ENCODE measurements at regions not wholly inside any gene's neighbourhood (a gene's known extent, or its start where the extent isn't known, plus 50 kb on each side); places are given as distances from the start of the nearest gene placed in this dataset.
A peak's percentile ranks its signal among the peaks of the same experiment; 100 is the strongest.
"Not testable (repeated sequence)": the region's sequence is repeated elsewhere in the genome, so short reads cannot be mapped to it uniquely, and the experiment has no call there.

GRCh38 chr4:97097036-97097435 is 1046.2 kb downstream of the STPG2 start:
- DNase-seq, result not testable (repeated sequence)

- not testable (repeated sequence) for DNase-seq
Observed at GRCh38 chr4:97101171-97101570, 1042.1 kb downstream of the STPG2 start.

DNA sequence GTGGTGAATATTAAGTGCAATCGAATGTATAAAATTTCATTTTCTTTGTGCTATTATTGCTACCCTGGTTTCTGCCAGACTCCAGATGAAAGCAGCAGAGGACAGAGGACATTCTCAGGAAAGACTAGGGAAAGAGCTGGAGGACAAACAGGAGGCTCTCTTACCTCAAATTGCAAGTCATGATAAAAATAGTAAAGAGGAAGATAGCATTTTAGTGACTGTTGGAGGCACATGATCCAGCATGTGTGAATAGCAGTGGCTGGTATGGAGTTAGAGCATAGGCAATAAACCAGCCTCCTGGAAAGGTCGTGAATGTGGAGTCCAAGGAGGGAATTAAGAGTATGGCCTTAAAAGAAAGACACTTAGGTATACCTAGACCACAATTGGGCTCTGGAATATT is 1040.0 kb downstream of the STPG2 start:
- no peak for DNase-seq

DNA sequence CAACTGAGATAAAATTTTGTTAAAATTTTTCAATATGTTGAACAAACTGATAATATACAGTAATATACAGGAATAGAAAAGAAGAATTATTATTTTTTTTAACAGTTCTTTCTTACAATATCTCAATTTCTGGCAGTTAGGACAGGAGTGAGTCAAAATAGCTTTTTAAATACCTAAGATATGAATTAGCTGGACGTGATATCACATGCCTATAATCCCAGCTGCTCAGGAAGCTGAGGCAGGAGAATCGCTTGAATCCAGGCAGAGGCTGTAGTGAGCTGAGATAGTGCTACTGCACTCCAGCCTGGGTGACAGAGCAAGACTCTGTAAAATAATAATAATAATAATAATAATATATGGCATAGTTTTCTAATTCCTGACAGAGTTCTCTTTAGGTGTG is 1039.3 kb downstream of the STPG2 start:
- DNase-seq, result no peak

DNA sequence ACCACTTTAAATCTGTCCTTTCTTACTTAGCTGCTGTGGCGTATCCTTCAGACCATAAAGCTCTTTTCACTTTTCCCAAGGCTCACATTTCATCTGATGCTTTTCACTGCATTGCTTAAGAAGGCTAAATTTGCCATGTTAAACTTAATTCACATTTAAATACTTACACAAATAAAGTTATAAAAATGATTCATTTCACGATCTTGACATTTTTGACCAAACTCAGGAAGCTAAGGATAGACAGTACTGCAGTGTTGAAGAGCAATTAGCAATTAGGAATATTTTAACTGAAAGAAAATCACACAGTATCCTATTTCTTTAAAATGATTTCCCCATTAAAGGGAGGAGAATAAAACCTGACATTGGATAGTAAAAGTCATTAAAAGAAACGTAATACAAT is 1038.6 kb downstream of the STPG2 start:
- DNase-seq, result no peak

DNA sequence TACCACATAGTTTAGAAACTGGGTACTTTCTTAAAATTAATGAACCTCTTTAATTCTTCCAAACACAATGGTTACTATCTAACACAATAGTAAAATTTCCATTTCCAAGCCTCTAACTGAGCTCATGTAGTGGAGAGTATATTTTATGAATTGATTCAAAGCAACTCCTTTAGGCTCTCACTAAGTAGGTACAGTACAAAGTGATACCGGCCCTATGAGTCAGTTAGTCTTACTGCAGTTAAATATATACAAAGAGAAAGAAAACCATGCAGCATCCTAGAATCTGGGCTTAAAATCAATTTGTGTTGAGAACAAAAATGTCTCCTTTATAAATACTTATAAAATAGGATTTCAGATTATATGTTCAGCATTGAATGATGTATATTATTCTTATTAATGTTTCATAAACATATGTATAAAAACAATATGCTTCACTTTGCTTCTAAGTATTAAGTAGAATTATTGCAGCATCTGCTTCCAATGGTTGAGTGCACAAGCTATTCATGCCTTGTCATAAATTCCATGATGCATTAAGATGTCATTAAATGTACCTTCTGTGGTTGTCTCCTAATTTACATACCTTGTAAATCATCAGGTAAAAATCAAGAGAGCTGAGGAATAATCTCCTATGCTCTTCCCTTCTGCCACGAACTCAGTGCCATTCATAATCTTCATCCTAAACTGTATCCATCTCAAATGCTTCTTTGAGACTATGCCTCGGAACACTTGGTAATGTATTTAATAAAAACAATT is 1037.8 kb downstream of the STPG2 start:
- DNase-seq, result no peak

GRCh38 chr4:97106161-97106560 is 1037.1 kb downstream of the STPG2 start:
- DNase-seq, result no peak

- DNase-seq, result no peak
Observed at GRCh38 chr4:97110506-97110905, 1032.8 kb downstream of the STPG2 start.

- no peak for DNase-seq
Observed at GRCh38 chr4:97116511-97116910, 1026.8 kb downstream of the STPG2 start.

- DNase-seq, result no peak
Observed at GRCh38 chr4:97121493-97121892, 1021.8 kb downstream of the STPG2 start.

DNA sequence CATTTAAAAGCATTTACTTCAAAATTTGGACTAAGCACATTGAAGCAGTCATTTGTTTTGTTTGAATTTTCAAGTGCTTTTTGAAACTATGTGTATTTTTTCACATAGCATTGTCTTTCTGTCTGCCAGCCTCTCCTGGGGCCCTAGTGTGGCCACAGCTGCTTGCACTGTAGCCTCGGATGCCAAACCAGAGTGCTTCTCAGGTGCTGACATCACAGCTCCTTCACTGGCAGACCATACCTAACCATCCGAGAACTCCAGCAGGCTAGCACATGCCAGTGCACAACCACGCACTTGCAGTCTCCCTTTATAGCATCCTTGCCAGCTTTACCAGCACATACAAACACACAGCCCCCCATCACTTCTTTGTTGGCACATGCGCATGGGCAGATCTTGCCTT is 1019.7 kb downstream of the STPG2 start:
- DNase-seq, result no peak

DNA sequence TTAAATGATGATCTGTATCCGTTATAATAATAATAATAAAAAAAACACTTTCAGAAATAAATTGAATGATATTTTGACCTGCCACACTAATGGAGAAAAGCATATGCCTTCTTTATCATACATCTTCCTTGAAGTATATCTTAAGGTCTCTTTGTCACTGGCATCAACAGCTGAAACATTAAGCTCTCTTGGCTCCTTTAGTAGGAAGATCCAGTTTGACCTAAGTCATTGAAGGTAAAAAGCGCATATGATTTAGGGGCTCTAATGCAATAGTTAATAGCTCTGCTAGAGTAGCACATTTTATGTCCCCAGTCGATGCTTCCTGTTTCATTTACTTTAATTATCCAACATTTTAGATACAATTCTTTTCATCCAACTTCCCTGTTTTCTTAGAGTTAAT is 1010.8 kb downstream of the STPG2 start:
- no peak for DNase-seq

DNA sequence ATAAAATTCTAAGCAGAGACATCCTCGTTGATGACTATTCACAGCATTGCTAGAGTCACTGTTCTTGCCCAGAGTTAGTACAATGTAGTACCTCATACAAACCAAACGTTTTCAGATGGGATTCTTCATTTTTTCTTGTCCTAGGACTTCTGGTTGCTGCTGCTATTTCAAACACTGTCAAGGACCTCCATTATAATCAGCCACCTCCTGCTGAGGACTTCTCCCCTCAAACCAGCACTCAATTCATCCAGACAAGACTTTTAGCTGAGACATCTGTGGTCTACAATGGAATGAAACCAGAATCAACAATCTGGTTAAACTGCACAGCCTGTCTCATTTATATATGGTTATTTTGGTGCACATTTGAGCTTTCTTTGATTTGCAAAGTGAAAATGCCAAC is 1008.8 kb downstream of the STPG2 start:
- no peak for DNase-seq

GRCh38 chr4:97139791-97140190 is 1003.5 kb downstream of the STPG2 start:
- DNase-seq, result no peak

GRCh38 chr4:97140545-97140944 is 1002.7 kb downstream of the STPG2 start:
- DNase-seq, result no peak

- not testable (repeated sequence) for DNase-seq
Observed at GRCh38 chr4:97141332-97141731, 1001.9 kb downstream of the STPG2 start.

- DNase-seq, result no peak
Observed at GRCh38 chr4:97142410-97142809, 1000.9 kb downstream of the STPG2 start.

DNA sequence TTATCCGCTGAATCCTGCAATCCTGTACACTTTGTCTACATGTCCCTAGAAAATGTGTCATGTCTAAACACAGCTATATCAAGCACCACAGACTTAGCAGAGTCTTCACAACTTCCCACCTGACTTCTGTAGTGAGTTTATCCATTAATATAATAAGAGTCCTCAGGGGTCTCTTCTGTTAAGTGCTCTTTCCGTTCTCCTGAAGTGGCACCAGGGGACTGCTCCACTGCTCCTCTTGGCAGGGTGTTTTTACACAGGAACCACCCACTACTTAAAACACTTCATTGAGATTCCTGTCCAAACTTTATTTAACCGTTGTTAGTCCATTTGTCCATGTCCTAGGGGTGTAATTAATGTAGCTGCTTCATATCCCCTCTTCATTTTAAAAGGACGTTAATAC is 1000.4 kb downstream of the STPG2 start:
- DNase-seq, result peak in 1 of 2 donors; percentile 4

DNA sequence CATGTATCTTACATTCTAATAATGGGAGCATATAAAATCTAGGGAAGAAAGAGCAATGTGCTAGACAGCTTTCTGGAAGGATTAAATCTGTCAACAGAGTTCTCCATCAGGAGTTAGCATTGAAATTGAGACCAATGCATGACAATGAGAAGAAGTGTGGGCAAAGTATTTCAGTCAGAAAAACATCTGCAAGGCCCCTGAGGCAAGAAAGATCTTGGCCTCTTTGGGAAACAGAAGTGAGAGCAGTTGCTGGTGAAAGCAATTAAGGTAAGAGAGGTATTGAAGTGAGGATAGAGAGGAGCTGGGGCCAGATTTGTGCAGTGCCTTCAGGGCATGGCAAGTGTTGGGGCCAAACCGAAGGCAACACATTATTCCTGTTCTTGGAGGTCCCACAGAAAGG is 999.1 kb downstream of the STPG2 start:
- no peak for DNase-seq

DNA sequence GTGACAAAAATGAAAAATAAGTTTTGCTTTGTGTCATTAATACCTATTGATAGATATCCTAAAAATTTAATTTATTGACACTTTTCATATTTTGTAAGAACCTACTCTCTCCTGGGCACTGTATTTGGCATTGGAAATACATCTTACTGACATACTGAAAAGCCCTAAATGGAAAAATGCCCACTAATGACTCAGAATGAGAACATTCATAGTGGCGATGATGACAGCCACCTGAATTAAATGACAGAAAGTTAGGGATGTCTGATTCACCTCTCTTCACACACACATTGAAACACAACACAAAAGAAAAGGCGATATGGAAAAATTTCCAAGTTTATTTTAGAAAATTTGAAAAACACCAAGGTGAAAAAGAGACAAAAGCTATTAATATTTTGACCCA is 992.3 kb downstream of the STPG2 start:
- DNase-seq, result no peak

GRCh38 chr4:97152149-97152548 is 991.1 kb downstream of the STPG2 start:
- DNase-seq, result no peak

DNA sequence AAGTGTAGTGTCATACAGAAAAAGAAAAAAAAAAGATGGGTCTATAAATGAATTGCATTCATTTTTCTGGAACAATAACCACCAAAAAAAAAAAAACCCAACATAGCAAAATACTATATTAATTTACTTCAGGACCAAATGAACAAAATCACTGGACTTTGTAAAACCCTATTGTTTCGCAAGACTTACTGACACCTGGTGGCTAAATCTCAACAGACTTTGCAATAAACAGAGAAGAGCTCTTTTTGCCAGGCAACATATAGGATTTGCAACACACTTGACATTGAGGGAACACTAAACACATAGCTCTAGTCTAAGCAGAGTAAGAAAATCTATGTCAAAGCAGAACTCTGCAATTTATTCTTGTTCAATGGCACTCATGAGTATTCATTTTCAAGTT is 990.2 kb downstream of the STPG2 start:
- peak in 1 of 2 donors; percentile 14 for DNase-seq

DNA sequence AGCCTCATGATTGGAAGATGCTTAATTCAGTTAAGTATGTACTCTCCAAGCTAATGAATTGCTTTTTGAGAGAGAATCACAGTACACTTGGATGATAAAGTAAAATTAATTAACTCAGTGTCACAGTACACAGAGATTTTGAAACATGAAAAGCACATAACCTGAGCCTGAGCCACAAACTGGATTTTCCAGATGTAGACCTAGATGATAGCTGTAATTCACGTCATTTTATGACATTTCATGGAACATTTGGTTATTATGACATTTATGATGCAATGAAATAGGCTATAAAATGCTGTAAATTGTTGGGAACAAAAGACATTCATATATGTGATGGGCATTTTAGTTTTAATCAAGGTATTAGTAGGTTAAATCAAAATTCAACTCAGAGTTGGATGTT is 983.7 kb downstream of the STPG2 start:
- DNase-seq, result no peak

- no peak for DNase-seq
Observed at GRCh38 chr4:97185233-97185632, 958.0 kb downstream of the STPG2 start.

Data from right lung (tissue), 2 donors.